SK-N-MC (cell line): ENCODE measurements at regions not wholly inside any gene's neighbourhood (a gene's known extent, or its start where the extent isn't known, plus 50 kb on each side); places are given as distances from the start of the nearest gene placed in this dataset.

Experiments used
- EZH2 ChIP-seq: fragments of 200-600 bp; sonication (generic); IDR thresholded peaks from one replicate; pipeline ENCODE4 v1.6.1; 2017; ENCODE audit warnings: antibody characterized with exemption
- FOXP2 ChIP-seq: optimal IDR thresholded peaks from 2 replicates; pipeline ENCODE3; 2011; ENCODE audit warnings: mild to moderate bottlenecking, moderate library complexity; ENCODE audit not compliant: insufficient read depth; ENCODE audit errors: extremely low read length, control extremely low read depth
- POLR2AphosphoS5 ChIP-seq: IDR thresholded peaks from 2 replicates; pipeline ENCODE4 v1.6.1; 2012; ENCODE audit warnings: mild to moderate bottlenecking, low read depth, low read length, borderline replicate concordance

- no peak for TF ChIP-seq EZH2
- no peak for TF ChIP-seq POLR2AphosphoS5
- TF ChIP-seq FOXP2, result no peak
These were observed 174.5 kb upstream of the HDAC9 start for GRCh38 chr7:18320971-18321567.
